Calu3 (cell line): ENCODE measurements at regions not wholly inside any gene's neighbourhood (a gene's known extent, or its start where the extent isn't known, plus 50 kb on each side); places are given as distances from the start of the nearest gene placed in this dataset.

Experiments
- BruUV-seq: library from RNA; stranded (reverse); fragments of 400-500 nt; replicated peaks from 2 replicates; lab custom pipeline; 2021; lab: Mats Ljungman, UMichigan
- CTCF ChIA-PET: fragments of 300-600 bp; sonication (Branson Sonifier 250); formaldehyde crosslinking; loops from one replicate; lab custom pipeline; 2022; ENCODE audit warnings: antibody characterized with exemption; lab: Charles Lee
- DNase-seq: peaks from one replicate; pipeline ENCODE4 v3.0.0; 2022
- H3K27ac Mint-ChIP-seq: one replicate; pipeline ENCODE4 v1.8.0; 2022; ENCODE audit warnings: mixed read lengths; ENCODE audit not compliant: unreplicated experiment
- H3K27me3 Mint-ChIP-seq: one replicate; pipeline ENCODE4 v1.8.0; 2022; ENCODE audit warnings: mixed read lengths; ENCODE audit not compliant: unreplicated experiment
- H3K36me3 Mint-ChIP-seq: one replicate; pipeline ENCODE4 v1.8.0; 2022; ENCODE audit warnings: mild to moderate bottlenecking, moderate library complexity, mixed read lengths; ENCODE audit not compliant: insufficient read depth, unreplicated experiment
- H3K4me1 Mint-ChIP-seq: one replicate; pipeline ENCODE4 v1.8.0; 2022; ENCODE audit warnings: mild to moderate bottlenecking, low read depth, mixed read lengths; ENCODE audit not compliant: unreplicated experiment
- H3K4me3 Mint-ChIP-seq: one replicate; pipeline ENCODE4 v1.8.0; 2022; ENCODE audit warnings: mild to moderate bottlenecking, low read depth, moderate library complexity, mixed read lengths; ENCODE audit not compliant: unreplicated experiment
- H3K9me3 Mint-ChIP-seq: one replicate; pipeline ENCODE4 v1.8.0; 2022; ENCODE audit warnings: low read depth, mixed read lengths; ENCODE audit not compliant: unreplicated experiment
- intact Hi-C: fragments of 100-400 bp; cut with micrococcal nuclease; formaldehyde crosslinking; loops from one replicate; pipeline ENCODE4 v1.10.0; 2022; ENCODE audit not compliant: unreplicated experiment
- TF ChIP-seq, protein P1 (sequence below): fragments of 200-600 bp; IDR thresholded peaks from one replicate; pipeline ENCODE4 v1.8.0; 2022; ENCODE audit warnings: antibody characterized with exemption; ENCODE audit not compliant: unreplicated experiment

DNA sequence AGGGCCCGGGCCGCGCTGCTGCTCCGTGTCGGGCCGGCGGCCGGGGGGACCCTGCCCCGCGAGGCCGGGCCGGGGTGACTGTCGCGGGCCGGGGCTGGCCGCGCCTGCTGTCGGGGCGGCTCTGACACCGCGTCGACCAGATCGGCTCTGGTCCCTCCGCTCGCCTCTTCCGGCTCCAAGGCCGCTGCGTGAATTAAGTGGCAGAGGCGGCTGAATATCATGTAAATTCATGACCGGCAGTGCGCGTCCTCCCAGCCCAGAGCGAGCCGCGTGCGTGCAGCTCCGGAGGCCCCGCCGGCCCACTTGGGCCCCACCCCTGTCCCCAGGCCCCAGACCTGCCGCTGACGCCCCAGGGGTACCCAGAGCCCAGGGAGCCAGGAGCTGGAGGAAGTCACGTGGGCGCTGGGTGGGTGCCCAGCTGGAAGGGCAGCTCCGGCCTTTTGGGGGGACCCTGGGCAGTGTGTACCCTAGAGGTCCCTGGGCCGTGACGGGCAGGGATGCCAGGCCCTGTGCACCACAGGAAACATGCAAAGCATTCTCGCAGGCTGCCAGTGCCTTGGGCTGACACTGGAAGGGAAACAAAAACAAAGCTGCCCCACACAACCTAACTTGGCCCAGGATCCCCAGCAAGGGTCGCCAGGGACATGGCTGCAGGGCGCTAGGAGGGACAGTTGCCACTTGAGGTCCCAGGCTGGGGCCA is 584.0 kb upstream of the MKI67 start:
- peaks cover 5% of the 10 kb centered on the region for H3K9me3 Mint-ChIP-seq

DNA sequence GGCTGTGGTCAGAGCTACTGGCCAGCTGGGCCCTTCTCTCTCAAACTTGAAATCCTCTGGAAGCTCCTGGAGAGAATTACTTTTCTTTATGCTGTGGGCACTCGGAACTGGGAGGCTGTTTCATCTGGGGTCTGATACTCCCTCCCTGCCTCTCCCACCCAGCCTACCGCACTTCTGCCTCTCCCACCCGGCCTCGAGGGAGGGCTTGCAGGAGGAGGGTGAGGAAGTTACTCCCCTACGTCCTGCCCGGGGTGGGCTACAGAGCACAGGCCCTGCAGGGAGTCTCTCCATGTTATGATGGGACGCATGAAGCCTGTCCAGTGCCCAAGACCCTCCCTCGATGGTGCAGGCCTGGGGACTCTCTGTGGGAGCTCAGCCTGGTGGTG is 584.6 kb upstream of the MKI67 start:
- no peaks in the 10 kb centered on the region for H3K27me3 Mint-ChIP-seq
- H3K9me3 Mint-ChIP-seq: peaks cover 5% of the 10 kb centered on the region
- H3K4me1 Mint-ChIP-seq: no peaks in the 10 kb centered on the region
- DNase-seq: no peak
- no peak overlapping the region for H3K4me3 Mint-ChIP-seq
- no TSS peak for BruUV-seq
- H3K27ac Mint-ChIP-seq: no peak overlapping the region
- CTCF ChIA-PET: no interaction called here
- no peaks in the 10 kb centered on the region for H3K36me3 Mint-ChIP-seq
- intact Hi-C loops: no loop called here
- TF ChIP-seq, protein P1, sequence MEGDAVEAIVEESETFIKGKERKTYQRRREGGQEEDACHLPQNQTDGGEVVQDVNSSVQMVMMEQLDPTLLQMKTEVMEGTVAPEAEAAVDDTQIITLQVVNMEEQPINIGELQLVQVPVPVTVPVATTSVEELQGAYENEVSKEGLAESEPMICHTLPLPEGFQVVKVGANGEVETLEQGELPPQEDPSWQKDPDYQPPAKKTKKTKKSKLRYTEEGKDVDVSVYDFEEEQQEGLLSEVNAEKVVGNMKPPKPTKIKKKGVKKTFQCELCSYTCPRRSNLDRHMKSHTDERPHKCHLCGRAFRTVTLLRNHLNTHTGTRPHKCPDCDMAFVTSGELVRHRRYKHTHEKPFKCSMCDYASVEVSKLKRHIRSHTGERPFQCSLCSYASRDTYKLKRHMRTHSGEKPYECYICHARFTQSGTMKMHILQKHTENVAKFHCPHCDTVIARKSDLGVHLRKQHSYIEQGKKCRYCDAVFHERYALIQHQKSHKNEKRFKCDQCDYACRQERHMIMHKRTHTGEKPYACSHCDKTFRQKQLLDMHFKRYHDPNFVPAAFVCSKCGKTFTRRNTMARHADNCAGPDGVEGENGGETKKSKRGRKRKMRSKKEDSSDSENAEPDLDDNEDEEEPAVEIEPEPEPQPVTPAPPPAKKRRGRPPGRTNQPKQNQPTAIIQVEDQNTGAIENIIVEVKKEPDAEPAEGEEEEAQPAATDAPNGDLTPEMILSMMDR: no peak

More for the DNA sequence above, 584.0 kb upstream of the MKI67 start:
- Mint-ChIP-seq H3K4me3 (no peak overlapping the region), H3K27me3 (no peaks in the 10 kb centered on the region), H3K27ac (no peak overlapping the region), H3K4me1 (no peaks in the 10 kb centered on the region), H3K36me3 (no peaks in the 10 kb centered on the region)
- BruUV-seq: no TSS peak
- intact Hi-C loops: no loop called here
- CTCF ChIA-PET: no interaction called here
- no peak for DNase-seq
- TF ChIP-seq, protein P1: no peak

GRCh38 chr10:128711806-128712205 is 585.6 kb upstream of the MKI67 start:
- H3K9me3 Mint-ChIP-seq: peaks cover 5% of the 10 kb centered on the region
- intact Hi-C loops: no loop called here
- no peak overlapping the region for H3K4me3 Mint-ChIP-seq
- no peaks in the 10 kb centered on the region for H3K4me1 Mint-ChIP-seq
- no peaks in the 10 kb centered on the region for H3K36me3 Mint-ChIP-seq
- CTCF ChIA-PET: no interaction called here
- TF ChIP-seq, protein P1: no peak
- DNase-seq: no peak
- no peaks in the 10 kb centered on the region for H3K27me3 Mint-ChIP-seq
- BruUV-seq: no TSS peak
- no peak overlapping the region for H3K27ac Mint-ChIP-seq

DNA sequence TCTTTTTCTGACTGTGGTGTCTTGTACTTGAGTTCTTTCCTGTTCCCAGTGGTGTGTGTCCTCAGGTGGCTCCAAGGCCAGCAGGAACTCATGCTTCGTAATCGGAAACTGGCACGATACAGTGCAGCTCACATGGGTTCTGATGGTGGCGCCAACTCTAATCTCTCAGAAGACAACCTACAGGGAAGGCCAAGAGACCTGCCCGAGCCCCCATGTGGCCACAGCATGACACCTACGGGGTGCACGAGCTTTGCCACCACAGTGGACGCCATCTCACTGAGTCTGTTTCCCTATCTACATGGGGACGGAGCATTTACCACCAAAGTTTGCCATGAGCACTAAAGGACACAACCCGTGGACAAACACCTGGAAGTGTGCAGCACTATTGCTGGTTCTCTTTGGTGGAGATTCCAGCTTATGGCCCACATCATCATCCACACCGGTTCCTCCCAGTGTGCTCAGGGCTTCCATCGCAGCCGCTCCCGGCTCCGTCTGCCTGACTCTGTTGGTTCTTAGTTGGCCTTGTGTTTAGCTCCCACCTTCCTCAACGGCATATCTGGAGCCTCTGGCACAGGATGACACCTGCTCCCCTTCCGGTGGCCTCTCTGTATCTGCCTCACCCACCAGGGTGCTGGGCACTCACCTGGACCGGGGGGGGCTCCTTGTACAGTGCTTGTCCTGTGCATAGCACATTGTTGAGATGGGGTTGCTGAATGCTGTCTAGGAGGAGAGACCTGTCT is 586.6 kb upstream of the MKI67 start:
- Mint-ChIP-seq H3K27me3 (no peaks in the 10 kb centered on the region), H3K9me3 (peaks cover 8% of the 10 kb centered on the region), H3K4me3 (no peak overlapping the region), H3K4me1 (no peaks in the 10 kb centered on the region), H3K36me3 (no peaks in the 10 kb centered on the region), H3K27ac (no peak overlapping the region)
- CTCF ChIA-PET: no interaction called here
- no TSS peak for BruUV-seq
- TF ChIP-seq, protein P1: no peak
- no peak for DNase-seq
- intact Hi-C loops: no loop called here
